OCI-LY3 (cell line): ENCODE measurements at regions not wholly inside any gene's neighbourhood (a gene's known extent, or its start where the extent isn't known, plus 50 kb on each side); places are given as distances from the start of the nearest gene placed in this dataset.

Experiments
- EZH2phosphoT487 ChIP-seq: fragments of 200-600 bp; shearing (Covaris generic); IDR thresholded peaks from 2 replicates; pipeline ENCODE4 v1.6.1; 2018; ENCODE audit warnings: antibody characterized with exemption, mixed run types, low read depth
- TF ChIP-seq, protein P1 (sequence below): fragments of 200-600, 300-600 bp; sonication (generic); IDR thresholded peaks from 2 replicates; pipeline ENCODE4 v1.5.1; 2014; ENCODE audit warnings: antibody characterized with exemption, low read length, low read depth

- TF ChIP-seq, protein P1, sequence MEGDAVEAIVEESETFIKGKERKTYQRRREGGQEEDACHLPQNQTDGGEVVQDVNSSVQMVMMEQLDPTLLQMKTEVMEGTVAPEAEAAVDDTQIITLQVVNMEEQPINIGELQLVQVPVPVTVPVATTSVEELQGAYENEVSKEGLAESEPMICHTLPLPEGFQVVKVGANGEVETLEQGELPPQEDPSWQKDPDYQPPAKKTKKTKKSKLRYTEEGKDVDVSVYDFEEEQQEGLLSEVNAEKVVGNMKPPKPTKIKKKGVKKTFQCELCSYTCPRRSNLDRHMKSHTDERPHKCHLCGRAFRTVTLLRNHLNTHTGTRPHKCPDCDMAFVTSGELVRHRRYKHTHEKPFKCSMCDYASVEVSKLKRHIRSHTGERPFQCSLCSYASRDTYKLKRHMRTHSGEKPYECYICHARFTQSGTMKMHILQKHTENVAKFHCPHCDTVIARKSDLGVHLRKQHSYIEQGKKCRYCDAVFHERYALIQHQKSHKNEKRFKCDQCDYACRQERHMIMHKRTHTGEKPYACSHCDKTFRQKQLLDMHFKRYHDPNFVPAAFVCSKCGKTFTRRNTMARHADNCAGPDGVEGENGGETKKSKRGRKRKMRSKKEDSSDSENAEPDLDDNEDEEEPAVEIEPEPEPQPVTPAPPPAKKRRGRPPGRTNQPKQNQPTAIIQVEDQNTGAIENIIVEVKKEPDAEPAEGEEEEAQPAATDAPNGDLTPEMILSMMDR: no peak
- TF ChIP-seq EZH2phosphoT487: no peak
Measured at GRCh38 chr3:6124875-6125274, 736.0 kb upstream of the GRM7 start.
